HG03045 (cell line): ENCODE measurements at regions not wholly inside any gene's neighbourhood (a gene's known extent, or its start where the extent isn't known, plus 50 kb on each side); places are given as distances from the start of the nearest gene placed in this dataset.

Experiments used
- ATAC-seq: cut with Tn5 transposase; IDR thresholded peaks from one replicate; pipeline ENCODE4 v1.9.1; 2021; ENCODE audit warnings: mild to moderate bottlenecking, moderate library complexity; ENCODE audit not compliant: unreplicated experiment

DNA sequence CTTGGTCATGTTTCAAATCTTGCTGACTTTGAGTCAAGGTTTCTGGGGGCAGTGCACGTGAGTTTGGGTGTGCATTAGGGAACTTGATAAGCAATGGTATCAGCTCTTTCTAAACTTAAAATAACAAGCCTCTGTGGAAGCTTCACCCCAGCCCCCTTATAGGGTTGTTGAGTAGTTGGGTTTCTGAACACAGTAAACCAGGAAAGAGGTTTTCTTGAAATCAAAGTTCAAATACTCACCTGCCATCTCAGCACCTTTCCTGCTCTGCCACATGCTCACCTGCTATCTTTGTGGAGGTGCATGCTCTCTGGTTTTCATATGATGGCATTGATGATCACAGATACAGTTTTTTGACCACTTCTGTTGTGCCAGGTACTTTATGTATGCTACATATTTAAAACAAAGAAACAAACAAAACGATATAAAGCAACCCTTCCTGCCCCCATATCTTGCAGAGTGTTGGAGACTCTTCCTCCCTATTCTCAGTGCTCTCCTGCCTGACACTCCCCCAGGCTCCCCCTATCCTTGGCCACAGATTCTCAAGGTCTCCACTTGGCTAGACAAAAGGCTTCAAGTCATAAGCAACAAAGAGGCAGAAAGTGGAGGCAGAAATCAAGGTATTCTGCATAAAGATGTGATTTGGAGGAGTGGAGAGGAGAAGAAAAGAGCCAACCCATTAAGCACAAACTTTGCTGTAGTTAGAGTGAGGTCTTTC, 360.6 kb downstream of the CYRIA start:
- no peak for ATAC-seq

DNA sequence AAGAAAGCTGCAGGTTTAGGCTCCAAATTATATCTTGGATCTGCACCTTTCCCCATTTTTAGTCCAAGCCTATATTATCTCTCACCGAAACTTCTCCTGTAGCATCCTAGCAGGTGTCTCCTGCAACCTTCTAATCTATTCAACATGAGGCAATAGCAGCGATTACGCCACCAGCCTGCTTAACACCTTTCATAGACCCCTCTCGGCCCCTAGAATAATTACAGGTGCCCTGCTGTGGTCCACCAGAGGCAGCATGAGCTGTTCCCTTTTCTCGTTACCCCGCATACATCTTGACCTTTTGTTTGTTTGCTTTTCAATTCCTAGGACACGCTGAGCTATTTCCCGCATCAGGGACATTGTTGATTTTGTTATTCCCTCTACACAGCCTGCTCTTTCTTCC, 361.9 kb downstream of the CYRIA start:
- ATAC-seq, result no peak

DNA sequence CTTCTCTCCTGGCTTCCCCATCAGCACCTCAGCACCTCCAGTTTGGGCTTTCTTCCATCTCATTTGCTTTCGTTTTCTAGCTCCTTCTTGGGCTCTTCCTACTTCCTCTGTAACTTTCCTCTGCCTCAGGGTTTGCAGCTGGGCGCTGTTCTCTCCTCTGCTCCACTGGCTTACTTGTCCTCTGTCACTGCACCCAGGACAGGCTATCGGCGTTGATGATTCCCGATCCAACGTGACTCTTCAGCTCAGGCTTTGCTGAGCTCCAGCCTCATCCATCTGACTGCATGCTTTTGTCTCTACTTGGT, 362.4 kb downstream of the CYRIA start:
- ATAC-seq, result no peak

DNA sequence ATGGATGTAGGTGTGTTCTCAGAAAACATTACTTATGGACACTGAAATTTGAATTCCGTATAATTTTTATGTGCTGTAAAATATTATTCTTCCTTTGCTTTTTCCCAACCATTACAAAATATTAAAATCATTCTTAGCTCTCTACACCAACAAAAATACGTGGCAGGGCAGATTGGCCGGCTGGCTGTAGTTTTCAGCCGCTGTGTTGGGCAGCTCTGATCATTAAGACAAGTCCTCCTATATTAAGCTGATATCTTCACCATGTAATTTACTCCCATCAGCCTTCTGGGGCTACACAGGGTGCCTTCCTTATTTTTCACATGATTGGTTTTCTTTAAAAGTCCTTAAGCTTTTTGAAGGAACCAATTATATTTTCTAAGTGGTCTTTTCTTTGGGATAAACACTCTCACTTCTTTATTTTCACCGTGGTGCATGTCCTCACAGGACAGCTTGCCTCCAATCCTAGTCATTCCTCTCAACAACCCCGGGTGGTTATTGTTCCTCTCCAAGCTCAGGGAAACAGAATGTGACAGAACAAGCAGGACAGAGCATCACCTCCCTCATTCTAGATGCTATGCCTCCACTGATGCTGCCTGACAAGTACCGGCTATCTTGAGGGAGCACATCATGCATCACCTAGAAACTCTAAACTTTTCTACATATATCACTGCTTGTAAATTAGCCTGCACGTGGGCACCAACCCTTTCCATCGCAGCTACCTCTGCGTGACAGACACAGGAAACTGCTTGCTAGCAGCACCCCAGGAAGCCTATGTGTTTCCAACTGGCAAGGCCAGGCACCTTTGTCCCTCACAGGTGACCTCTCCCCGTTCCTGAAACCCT, 362.3 kb downstream of the MYCN start:
- ATAC-seq, result no peak

DNA sequence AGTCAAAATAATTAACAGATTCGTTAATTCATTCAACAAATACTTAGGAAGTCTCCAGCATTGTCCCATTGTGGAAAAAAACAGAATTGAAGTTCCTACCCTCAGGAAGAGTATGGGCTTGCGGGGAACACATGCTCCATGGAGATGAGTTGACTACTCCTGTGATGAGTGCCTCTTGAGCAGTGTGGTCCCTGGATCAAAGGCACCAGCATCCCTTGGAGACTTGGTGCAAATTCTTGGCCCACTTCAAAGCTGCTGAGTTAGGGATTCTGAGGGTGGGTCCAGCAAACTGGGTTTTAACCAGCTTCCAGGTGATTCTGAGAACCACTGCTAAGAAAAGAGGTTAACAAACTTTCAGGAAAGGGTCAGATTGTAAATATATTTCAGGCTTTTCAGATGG, 361.6 kb downstream of the MYCN start:
- no peak for ATAC-seq

DNA sequence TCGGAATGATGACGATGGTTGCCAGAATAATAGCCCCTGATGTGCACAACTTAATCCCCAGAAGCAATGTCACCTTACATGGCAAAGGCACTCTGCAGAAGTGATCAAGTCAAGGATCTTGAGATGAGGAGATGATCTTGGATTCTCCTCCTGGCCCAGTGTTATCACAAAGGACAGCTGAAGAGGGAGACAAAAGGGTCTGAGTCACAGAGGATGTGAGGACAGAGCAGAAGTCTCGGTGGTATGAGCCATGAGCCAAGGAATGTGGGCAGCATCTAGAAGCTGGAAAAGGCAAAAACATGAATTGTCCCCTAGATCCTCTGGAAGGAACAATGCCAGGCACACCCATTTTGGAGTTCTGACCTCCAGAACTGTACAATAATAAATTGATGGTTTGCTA, 358.5 kb downstream of the MYCN start:
- no peak for ATAC-seq

DNA sequence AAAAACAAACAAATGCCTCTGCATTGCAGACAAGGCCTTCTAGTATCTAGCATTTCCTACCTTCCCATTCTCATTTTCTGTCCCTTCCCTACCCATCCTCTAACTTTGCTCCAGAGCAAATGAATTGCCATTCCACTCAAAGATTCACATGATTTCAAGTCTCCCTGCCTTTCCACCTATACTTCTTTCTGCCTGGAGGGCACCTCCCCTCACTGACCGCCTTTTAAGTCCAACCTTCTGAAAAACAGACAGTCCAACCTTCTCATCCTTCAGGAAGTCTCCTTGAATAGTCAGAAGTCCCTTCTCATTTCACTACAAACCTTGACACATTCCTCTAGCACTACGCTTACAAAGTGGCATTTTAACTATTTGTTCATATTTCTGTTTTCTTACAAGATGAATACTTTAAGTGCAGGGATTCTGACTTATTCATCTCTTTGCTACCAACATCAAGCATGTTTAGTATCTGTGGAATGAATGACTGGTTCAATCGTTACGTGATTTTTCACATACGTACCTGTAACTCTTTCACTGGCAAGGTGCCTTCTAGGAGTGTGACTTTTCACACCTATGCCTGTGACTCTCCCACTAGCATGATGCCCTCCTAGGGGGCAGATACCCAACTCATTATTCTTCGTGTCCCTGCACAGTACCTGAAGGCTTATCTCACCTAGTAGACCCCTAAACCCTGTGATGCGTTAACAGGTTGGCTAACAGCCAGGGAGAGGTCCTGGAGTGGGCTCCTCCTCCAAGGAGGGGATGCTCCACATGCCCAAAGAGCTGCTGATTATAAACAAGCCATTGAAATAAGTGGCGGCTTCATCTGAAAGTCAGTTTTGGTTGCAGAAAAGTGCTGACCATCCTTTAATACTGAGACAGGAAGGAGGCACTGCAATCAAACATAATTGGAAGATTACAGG, 356.2 kb downstream of the MYCN start:
- no peak for ATAC-seq

DNA sequence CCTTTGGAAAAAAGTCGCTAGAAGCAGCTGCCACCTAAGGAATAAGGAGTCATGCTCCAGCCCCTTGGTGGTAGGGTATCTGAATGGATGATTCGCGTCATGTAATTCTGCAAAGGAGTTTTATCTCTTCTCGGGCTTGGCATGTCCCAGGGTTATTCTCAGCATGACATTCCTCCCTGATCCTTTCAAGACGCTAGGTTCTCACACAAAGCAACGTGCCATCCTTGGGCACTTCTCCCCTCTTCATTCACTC, 355.6 kb downstream of the MYCN start:
- ATAC-seq, result no peak

DNA sequence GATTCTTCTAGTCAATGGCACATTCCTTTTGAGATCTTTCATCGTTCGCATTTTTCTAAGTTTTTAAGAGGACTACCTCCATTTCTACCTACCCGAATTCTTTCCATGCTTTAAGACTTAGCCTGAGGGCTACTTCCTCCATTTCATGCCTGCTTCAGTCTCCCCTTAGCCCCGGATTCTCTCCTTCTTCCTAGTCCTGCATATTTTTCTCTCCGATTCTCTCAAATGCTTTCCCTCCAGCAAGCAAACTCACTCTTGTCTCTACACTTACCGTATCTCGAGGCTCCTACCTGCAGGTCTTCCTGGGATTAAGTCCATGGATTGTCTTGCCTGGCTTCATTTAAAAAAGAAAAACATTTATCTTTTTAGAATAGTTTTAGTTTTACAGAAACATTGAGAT, 354.4 kb downstream of the MYCN start:
- no peak for ATAC-seq

DNA sequence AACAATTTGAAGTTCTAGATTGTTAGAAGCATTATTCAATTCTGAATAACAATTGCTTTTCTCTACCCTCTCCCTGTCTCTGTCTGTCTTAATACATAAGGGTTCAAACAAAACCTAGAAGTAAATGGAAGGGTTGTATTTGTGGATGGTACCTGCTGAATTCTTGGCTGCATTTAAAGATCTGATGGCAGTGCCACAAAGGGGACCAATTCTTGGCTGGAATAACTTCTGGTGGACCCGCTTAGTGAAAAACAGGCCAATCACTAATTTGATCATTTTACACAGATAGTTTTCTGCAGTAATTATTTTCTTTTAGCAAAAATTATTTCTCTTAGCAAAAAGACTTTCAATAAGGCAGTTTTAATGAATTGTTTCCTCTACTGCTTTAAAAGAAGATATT, 353.5 kb downstream of the MYCN start:
- no peak for ATAC-seq

DNA sequence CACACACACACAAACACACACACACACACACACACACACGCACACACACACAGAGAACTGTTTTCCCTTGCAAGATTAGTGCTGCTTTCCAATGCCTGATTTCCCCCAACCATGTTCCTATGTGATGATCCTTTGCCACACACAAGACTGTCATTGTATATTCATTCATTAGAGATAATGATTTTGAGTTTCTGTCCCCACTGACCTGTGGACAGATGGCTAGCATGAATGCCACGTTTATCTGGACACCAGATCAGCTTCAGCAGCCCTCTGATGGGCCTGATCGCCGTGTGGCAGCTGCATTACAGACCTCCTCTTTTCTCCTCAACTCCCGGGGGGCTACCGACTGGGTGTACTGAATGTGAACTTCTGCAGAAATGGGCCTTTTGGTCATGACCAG, 353.0 kb downstream of the MYCN start:
- no peak for ATAC-seq

DNA sequence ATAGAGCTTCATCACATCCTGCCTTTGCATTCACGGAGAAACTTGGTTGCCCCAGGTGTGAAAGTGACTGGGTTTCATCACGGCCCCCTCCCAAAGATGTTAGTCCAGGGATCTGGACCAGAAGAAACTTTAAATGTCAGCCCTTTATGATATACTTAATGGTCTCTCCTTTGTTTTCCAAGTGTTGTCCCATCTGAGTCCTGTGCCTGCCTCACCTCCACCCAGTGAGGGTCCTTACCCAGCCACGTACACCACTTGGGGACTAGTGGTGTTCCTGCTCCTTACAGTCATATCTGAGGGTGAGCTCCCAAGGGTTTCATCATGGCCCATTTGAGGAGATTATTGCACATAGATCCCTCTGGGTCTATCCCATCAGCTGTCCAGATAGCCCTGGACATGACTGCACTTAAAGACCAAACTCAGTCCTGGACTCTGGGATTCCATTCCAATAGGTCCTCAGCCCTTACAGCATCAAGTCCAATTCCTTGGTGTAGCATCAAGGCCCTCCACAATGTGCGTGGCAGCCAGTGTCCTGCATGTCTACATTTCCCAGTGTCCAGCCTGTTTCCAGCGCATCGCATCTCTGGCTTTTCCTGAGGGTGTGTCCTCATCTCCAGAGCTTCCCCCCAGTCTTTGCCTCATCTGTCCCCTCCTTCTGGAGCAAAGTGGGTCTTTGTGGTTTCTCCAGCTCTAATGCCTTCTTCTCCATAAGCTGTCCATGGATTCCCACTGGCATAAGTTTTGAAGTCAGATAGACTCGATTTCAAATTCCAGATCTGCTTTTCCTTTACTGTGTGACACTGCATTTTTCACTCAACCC, 351.6 kb downstream of the MYCN start:
- no peak for ATAC-seq

DNA sequence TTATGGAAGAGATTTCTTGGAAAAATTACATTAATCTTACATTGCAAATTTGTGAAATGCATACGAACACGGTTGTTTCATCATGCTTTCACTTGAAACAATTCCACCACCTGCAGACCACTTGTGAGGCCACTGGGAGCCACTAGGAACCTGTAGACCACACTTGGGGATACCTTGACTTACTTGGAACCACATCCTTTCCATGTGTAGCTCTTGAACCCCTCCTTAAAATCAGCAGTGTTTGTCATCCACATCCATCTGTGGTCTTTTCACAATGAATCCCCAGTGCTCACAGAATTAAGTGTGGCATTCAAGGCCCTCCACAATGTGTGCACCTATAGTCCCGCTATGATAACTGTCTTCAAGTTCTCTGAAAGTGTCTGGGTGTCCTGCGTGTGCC, 350.9 kb downstream of the MYCN start:
- no peak for ATAC-seq

DNA sequence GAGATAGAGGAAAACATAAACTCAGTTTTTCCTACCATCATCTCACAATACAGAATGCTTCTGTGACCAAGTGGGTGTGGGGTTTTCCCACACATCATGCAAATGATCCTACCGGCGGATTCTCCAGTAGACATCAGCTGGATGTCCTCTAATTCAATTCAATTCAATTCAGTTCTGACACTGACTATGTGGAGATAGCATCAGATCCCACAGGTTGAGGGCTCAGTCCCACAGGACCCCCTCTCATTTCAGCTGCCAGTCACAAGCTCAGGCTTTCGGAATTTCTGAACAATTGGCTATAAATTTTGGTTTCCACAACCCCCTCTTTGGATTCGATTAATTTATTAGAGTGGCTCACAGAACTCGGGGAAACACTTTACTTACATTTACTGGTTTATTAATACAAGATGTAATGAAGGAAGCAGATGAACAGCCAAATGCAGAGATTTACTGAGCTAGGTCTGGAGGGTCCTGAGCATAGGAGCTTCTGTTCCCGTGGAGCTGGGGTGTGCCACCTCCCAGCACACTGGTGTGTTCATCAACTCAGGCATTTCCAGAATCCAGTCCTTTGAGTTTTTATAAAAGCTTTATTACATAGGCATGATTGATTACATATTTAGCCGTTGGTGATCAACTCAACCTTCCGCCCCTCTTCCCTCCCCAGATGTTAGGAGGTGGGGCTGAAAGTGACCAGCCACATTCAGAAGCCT, 350.1 kb downstream of the MYCN start:
- ATAC-seq, result no peak

DNA sequence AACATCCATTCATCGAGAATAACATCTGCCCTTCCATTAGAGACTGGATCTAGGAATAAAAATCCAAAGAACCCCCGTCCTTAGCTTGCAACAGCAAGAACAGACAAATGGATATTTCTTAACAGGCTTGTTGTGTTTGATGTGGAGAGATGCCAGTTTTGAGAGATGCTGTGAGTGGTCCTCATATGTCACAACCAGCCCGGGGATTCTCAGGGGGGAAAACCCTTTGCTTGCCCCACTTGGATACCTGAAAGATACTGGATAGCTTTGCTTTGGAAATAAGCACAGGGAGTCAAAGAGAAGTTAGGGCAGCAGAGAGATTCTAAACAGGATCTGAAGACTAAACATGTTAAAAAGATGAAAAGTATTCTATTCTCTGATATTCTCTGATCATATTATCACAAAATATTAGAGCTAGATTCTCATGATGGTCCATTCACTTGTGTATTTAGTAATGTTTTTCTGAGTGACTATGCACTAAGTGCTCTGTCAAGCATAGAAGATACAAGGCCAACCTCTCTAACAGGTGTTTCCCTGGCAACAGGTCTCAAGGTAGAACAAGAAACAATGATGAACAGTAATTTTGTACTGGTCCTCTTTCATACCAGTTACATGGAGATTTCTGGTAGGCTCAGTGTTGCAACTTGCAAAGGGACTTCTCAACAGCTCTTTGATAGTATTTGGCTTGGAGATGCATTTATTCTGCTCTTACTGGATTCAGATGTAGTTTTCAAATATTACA, 348.2 kb downstream of the MYCN start:
- no peak for ATAC-seq

DNA sequence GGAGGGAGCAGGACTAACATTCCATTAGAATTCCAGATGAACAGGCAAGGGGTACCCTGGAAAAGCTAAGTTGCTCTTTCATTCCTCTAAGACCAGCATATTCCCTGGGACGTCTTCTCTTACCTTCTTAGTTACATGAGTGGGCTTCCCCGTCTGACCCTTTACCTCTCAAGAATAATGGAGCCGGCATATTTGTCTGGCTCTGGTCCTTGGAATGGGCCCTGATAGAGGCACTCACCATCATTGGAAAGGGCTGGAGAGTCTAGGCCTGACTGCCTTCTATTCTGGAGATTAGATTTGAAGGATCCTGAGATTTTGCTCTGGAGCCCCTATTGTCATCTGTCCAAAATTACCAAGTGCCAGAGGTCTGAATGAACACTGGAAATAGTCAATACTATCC, 347.5 kb downstream of the MYCN start:
- no peak for ATAC-seq

DNA sequence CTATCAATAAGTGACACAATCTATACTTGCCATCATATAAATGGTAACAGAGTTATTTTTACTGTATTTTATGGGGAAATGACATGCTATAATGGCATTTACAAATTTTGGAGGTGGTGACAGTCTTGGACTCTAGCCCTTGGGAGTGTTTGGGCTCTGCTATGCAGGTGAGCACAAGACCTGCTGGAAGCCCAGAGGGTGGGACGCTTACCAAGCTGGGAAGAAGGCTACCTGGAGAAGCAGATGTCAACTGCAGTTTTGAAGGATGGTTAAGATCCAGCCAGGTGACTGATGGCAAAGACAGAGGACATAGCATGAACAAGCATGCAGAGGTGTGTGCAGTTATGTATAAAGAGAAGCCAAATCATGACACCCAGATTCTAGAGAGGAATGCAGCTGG, 346.9 kb downstream of the MYCN start:
- ATAC-seq, result no peak

DNA sequence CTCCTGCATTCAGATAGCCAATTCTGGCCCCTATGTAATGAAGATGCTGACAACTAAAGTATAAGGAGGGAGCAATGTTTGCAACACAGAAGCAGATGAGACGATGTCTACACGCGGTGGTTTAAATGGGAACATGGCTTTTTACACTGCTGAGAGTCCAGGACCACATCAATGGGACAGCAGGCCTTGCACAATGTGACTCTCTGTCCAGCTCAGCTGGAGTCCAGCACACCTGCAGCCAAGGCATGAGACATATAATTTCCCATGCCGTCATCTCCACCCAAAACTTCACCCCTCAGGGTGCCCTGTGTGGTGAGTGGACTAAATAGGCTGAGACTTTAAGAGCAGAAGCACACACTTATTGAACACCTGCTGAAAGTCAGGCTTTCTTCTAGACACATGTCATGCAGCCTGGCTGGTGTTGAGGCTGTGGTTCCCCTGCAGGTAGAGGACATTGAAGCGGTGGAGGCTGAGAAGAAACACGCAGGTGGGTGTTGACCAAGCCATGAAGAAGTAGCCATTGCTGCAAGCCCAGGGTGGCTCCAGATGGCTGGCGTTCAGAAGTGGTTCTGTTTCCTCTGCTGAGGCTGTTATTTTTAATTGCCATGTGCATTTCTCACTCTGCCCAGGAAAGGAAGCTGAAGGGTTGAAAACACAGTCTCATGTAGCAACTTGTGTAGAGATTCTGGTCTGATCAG, 345.6 kb downstream of the MYCN start:
- ATAC-seq, result no peak

DNA sequence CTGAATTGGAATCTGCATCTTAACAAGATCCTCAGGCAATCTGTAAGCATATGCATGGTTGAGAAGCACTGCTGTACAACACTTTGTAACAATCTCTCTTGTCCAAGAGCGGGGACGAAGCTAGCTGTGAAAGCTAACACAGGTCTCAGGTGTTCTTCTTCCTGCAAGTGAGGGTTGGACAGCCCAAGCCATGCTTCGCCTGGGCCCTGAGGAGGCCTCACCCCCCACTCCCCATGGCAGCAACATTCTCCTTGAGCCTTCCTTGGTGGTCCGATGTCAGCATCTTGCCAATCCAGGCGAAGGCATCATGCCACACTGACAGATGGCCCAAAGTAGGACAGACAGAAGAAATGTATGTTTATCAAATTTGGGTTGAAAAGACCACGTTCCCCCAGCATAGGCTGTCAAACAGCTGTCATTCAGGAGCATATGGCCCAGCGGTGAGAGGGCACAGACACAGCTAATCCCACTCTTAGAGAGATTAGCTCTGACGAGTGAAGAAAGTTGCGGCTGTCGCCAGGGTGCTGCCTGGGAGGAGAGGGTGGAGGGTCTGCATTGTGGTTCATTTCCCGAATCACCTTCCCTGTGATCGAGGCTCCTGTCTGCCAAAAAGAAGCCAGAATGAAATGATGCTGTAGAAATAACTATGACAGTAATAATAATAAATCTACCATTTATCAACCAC, 344.7 kb downstream of the MYCN start:
- ATAC-seq, result no peak
